ENCODE measurements at regions not wholly inside any gene's neighbourhood (a gene's known extent, or its start where the extent isn't known, plus 50 kb on each side); places are given as distances from the start of the nearest gene placed in this dataset.

DNA sequence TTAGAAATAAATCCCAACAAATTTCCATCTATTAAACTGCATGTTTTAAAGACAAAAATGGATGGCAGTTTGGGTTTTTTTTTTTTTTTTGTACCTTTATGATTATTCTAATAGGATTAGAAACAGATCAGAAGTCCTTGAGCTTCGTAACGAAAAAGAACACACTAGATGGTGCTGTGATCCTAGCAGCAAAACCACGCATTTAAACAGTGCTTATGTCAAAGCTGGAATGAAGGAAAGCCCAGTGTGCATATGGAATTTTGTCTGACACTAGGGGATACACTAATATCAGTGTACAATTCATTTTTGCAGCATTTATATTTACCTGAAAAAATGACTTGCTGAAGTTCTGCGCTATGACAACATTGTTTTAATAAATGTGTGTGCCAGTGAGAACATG lies 229.1 kb downstream of the VEGFC start:
- TF ChIP-seq, protein P1, sequence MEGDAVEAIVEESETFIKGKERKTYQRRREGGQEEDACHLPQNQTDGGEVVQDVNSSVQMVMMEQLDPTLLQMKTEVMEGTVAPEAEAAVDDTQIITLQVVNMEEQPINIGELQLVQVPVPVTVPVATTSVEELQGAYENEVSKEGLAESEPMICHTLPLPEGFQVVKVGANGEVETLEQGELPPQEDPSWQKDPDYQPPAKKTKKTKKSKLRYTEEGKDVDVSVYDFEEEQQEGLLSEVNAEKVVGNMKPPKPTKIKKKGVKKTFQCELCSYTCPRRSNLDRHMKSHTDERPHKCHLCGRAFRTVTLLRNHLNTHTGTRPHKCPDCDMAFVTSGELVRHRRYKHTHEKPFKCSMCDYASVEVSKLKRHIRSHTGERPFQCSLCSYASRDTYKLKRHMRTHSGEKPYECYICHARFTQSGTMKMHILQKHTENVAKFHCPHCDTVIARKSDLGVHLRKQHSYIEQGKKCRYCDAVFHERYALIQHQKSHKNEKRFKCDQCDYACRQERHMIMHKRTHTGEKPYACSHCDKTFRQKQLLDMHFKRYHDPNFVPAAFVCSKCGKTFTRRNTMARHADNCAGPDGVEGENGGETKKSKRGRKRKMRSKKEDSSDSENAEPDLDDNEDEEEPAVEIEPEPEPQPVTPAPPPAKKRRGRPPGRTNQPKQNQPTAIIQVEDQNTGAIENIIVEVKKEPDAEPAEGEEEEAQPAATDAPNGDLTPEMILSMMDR (IDR thresholded peaks at IDR 0.05), result peak; percentile 60
- TF ChIP-seq ZFX (IDR thresholded peaks at IDR 0.05; ENCODE audit: borderline replicate concordance), result no peak
